ENCODE measurements at regions not wholly inside any gene's neighbourhood (a gene's known extent, or its start where the extent isn't known, plus 50 kb on each side); places are given as distances from the start of the nearest gene placed in this dataset.

DNA sequence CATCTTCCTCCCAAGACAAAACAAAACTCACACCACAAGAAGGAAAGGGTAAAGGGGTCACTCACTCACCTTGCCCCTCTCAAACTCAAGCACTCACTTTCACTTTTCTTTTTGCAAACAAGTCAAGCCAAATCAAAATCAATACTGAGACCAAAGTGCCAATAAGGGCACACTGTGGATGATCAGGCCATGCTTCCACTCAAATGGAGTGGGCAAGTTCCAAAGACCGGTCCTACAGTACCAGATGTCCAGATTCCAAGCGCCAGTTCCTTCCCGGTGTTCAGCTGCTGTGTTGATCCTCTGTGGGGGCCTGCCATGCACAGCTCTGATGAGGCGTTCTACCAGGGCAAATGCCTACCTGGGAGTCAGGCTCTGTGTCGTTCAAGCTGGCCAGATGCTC is 162.6 kb upstream of the GRIK2 start:
- DNase-seq, result no peak

DNA sequence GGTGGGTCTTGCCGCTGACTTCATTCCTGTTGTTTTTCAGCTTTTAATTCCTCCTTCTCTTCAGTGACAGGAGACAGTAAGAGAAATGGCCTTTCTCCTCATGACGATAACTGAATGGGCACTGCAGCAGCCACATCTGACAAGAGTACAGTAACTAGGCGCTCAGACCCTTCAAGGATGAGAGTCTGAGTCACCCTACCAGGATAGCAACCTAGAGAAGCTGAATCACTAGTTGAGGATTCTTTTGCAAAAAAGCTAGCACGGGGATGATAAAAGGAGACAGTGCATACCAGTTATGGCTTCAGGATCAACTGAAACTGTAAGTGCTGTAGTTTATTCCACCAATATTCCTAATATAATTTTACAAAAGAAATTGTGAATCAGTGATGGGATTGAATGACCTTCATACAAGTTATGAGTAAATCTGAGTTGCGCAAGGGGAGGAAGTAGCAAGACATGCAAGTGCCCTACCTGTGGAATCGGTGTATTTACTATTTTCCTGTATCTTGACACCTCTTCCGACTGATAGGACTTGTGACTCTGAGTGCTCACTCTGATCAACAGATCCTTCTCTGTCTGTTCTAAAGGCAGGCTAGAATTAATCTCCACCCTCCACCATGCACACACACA is 161.8 kb upstream of the GRIK2 start:
- DNase-seq, result no peak

GRCh38 chr6:101232961-101233360 is 160.5 kb upstream of the GRIK2 start:
- no peak for DNase-seq

GRCh38 chr6:101236709-101237108 is 156.8 kb upstream of the GRIK2 start:
- no peak for DNase-seq

DNA sequence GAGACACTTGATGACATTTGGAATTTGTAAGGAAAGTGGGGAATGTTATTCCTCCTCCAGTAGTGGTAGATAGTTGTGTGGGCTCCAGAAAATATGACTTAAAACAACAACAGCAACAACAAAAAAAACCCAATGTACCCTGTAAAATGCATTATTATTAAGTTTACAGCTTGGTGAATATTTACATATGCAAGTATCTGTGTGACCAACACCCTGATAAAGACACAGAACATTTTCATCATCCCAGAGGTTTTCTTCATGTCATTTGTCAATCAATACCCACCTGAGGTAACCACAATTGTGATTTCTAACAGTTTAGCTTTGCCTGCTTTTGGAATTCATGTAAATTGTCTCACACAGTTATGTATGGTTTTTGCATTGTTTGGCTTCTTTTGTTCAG is 152.1 kb upstream of the GRIK2 start:
- no peak for DNase-seq

DNA sequence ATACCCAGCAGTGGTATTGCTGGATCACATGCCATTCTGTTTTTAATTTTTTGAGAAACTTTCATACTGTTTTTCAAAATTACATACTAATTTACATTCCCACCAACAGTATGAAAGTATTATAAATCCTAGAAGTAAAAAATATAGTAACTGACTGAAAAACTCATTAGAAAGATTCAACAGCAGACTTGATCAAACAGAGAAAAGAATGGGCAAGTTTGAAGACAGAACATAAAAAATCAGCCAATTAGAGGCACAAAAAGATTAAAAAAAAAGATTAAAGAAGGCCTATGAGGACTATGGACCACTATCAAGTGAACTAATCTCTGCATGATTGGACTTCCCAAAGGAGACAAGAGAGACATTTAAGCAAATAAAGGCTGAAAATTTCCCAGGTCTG is 144.0 kb upstream of the GRIK2 start:
- DNase-seq, result no peak

DNA sequence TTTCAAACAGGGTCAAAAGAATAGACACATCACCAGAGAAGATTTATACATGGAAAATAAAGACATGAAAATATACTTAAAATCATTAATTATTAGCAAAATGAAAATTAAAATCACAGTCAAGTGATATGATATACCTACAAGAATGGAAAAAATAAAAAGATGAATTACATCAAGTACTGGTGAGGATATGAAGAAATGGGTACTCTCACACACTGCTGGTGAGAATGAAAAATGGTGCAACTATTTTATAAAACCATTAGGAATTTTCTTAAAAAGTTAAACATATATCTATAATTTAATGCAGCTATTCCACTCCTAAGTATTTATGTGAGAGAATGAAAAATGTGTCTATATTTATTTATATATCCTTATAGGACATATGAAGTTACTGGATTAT is 136.3 kb upstream of the GRIK2 start:
- DNase-seq, result no peak

- DNase-seq, result no peak
Measured at GRCh38 chr6:101259505-101259904, 134.0 kb upstream of the GRIK2 start.

DNA sequence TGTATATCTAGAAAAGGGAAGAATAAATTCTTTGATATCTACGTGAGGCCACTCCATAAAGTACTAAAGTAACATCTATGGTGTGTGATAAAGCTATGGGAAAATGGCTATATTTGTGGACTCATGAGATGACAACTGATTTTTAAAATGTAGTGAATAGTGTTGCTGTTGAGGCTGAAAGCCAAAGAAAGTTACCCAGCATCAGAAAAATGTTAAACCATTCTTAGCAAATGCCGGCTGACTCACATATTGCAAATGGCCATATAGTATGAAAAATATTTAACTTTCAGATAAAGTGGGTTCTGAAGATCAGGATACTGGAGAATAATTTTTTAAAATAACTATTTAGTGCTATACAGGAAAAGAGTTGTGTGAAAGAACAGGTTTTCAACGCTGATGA is 129.9 kb upstream of the GRIK2 start:
- no peak for DNase-seq

DNA sequence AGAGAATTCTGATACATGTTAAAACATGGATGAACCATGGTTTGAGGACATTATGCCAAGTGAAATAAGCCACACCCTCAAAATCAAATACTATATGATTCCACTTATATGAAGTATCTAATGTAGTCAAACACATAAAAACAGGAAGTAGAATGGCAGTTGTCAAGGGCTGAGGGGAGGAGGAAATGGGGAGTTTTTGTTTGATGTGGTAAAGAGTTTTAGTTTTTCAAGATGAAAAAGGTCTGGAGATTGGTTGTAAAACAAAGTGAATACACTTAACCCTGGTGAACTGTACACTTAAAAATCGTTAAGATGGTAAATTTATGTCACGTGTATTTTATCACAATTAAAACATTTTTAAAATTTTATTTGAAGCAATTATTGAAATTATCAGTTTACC is 127.4 kb upstream of the GRIK2 start:
- DNase-seq, result no peak

- DNase-seq, result no peak
Measured at GRCh38 chr6:101268541-101268940, 125.0 kb upstream of the GRIK2 start.

GRCh38 chr6:101275251-101275650 is 118.3 kb upstream of the GRIK2 start:
- no peak for DNase-seq

DNA sequence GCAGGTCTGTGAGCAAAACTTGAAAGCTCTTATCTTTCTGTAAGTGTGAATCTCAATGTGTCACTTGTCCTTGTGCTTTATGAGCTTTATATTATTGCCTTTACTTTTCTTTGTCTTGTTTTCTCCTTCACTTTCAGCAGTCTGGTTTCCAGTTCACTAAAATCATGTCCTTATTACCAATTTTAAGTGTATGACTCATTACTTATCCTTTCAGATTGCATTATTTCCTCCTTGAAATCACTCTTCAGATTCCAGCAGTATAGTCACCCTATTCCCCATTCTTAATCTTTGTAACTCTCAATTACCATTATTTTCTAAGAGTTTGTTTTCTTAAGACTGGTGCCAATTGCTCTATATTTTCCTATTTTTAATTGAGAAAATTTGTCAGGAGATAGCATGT is 117.4 kb upstream of the GRIK2 start:
- DNase-seq, result no peak

GRCh38 chr6:101279410-101279809 is 114.1 kb upstream of the GRIK2 start:
- DNase-seq, result no peak

- no peak for DNase-seq
Measured at GRCh38 chr6:101281266-101281665, 112.2 kb upstream of the GRIK2 start.

DNA sequence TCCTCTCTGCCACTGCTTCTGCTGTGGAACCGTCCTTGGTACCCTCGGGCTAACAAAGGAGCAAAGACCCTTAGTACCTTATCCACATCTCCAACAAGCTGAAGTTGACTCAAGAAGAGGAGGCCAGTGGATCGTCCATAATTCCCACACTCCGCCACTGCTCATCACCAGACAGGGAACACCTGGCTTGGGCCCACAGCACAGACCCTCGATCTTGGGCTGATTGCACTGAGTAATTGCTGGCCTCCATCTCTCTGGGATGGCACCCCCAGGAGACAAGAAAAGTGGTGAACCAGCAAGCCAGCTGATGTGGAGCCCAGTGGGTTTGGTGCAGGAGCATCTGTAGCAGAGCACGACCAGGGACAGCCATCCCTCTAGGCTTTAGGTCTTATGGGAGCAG is 109.4 kb upstream of the GRIK2 start:
- no peak for DNase-seq

GRCh38 chr6:101286146-101286545 is 107.4 kb upstream of the GRIK2 start:
- no peak for DNase-seq

GRCh38 chr6:101290346-101290745 is 103.2 kb upstream of the GRIK2 start:
- DNase-seq, result no peak

- DNase-seq, result no peak
Measured at GRCh38 chr6:101294051-101294638, 99.4 kb upstream of the GRIK2 start.

DNA sequence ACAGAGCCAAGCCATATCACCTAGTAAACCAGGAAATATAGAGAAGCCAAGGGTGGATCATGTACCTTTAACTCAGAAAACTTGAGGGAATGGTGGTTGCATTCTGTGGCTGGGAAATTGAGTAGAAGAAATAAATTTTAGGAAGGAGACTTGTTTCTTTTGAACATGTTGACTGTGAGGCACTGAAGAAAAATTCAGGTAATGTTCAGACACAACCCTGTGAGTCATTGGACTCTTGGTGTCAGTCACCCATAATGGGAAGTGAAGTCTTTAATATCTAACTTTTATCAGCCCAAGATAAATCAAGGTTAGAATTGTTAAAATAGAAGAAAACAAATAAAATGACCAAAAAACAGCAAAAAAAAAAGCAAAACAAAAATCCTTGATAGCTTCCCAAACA is 98.8 kb upstream of the GRIK2 start:
- DNase-seq, result no peak

DNA sequence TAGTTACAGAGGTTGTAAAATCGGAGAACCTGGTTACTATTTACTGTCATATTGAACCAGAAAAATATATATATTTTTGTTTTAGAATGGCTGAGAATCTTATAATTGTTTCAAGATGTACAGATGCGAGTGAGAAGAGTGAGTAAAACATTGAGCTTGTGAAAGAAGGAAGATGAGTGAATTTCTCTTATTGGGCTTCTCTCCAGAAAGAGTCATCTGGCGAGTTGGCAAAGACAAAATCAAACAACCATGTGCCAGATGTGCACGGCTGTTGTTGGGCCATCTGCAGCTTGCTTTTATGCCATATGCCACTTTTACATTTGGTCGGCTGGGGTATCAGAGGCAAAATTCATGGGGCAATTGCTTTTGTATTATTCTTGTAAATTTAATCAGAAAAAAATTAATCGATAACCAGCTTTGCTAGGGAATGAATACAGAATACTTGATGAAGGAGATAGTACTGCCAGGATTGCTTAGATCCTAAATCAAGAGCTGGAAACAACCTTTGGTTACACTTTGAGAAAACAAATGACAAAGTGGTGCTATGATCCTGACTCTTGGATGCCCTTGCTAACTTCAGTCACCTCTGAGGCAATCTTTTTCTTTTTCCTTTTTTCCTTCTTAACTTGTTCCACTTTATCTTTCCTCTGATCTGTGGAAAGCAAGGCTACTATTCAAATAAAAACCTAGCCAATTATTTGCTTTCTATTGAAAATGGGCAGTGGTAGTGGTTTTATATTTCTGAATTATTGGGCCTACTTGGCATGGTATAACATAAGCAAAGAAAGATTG is 97.1 kb upstream of the GRIK2 start:
- DNase-seq, result no peak

DNA sequence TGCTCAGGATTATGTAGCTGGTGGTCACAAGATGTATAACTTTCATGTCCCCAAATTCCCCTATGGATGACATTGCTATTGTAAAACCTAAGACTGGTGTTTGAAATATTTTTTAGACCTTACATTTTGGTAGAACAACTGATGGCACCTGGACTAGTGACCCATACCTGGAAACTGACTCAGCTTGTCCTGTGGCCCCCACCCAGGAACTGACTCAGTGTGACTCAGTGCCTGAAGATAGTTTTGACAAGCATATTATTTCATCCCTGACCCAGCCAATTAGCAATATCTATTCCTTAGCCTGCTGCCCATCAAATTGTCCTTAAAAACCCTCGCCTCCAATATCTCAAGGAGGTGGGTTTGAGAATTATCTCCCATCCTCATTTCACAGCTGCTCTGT is 90.9 kb upstream of the GRIK2 start:
- no peak for DNase-seq

GRCh38 chr6:101303495-101303894 is 90.0 kb upstream of the GRIK2 start:
- no peak for DNase-seq

- no peak for DNase-seq
Measured at GRCh38 chr6:101312652-101313051, 80.9 kb upstream of the GRIK2 start.

GRCh38 chr6:101322921-101323320 is 70.6 kb upstream of the GRIK2 start:
- no peak for DNase-seq
